Keratinocyte (primary cell): ENCODE measurements at regions not wholly inside any gene's neighbourhood (a gene's known extent, or its start where the extent isn't known, plus 50 kb on each side); places are given as distances from the start of the nearest gene placed in this dataset.

ENCODE experiments used
- DNase-seq: peaks from one replicate; pipeline ENCODE4 v3.0.0-alpha.2; 2011; ENCODE audit warnings: low read depth, missing footprints, low spot score
- FAIRE-seq: peaks from 2 replicates; lab custom pipeline; 2011; peaks lifted over from hg19 to GRCh38; lab: Jason Lieb, UNC
- H2AFZ ChIP-seq: 2 replicates; pipeline ENCODE4 v1.6.0; 2012; ENCODE audit warnings: low read length, control low read depth, inconsistent platforms; ENCODE audit not compliant: control insufficient read depth
- H3K27ac ChIP-seq: 2 replicates; pipeline ENCODE4 v1.5.1; 2011; ENCODE audit warnings: low read length; ENCODE audit not compliant: control insufficient read depth, insufficient read depth
- H3K27me3 ChIP-seq: 3 replicates; pipeline ENCODE4 v1.6.0; 2011; ENCODE audit warnings: low read length; ENCODE audit not compliant: control insufficient read depth, insufficient read depth; ENCODE audit errors: extremely low read depth
- H3K36me3 ChIP-seq, 2 experiments: 2 replicates in 1 of 2; 3 replicates in 1 of 2; pipeline ENCODE4 v1.5.1; 2011; ENCODE audit warnings: low read length in 2 of 2, mild to moderate bottlenecking in 1 of 2; ENCODE audit not compliant: control insufficient read depth in 2 of 2, insufficient read depth in 2 of 2; ENCODE audit errors: extremely low read depth in 1 of 2
- H3K4me1 ChIP-seq: 3 replicates; pipeline ENCODE4 v1.5.1; 2011; ENCODE audit warnings: low read length; ENCODE audit not compliant: control insufficient read depth, insufficient read depth; ENCODE audit errors: extremely low read depth
- H3K4me2 ChIP-seq: 3 replicates; pipeline ENCODE4 v1.6.0; 2011; ENCODE audit warnings: low read depth, low read length; ENCODE audit not compliant: control insufficient read depth, insufficient read depth; ENCODE audit errors: extremely low read depth
- H3K4me3 ChIP-seq, 3 experiments: fragments of 200-600 bp in 1 of 3; sonication (generic) in 1 of 3; 2 replicates in 2 of 3; 3 replicates in 1 of 3; pipeline ENCODE4 v1.5.1; 2011 to 2016; ENCODE audit warnings: low read length in 3 of 3, mild to moderate bottlenecking in 3 of 3, control low read depth in 2 of 3, inconsistent platforms in 1 of 3, low read depth in 1 of 3, mixed read lengths in 1 of 3, mixed run types in 1 of 3, moderate library complexity in 1 of 3; ENCODE audit not compliant: control insufficient read depth in 2 of 3, insufficient read depth in 2 of 3; ENCODE audit errors: extremely low read depth in 1 of 3
- H3K79me2 ChIP-seq: 2 replicates; pipeline ENCODE4 v1.6.0; 2012; ENCODE audit warnings: low read length; ENCODE audit not compliant: control insufficient read depth, insufficient read depth
- H3K9ac ChIP-seq: 3 replicates; pipeline ENCODE4 v1.6.0; 2011; ENCODE audit warnings: low read length; ENCODE audit not compliant: control insufficient read depth, insufficient read depth; ENCODE audit errors: extremely low read depth
- H3K9me1 ChIP-seq: 3 replicates; pipeline ENCODE4 v1.6.0; 2011; ENCODE audit warnings: low read length; ENCODE audit not compliant: control insufficient read depth, insufficient read depth; ENCODE audit errors: extremely low read depth
- H3K9me3 ChIP-seq: 2 replicates; pipeline ENCODE4 v1.5.1; 2012; ENCODE audit warnings: low read depth, low read length; ENCODE audit not compliant: control insufficient read depth
- H4K20me1 ChIP-seq: 3 replicates; pipeline ENCODE4 v1.6.0; 2011; ENCODE audit warnings: low read length; ENCODE audit not compliant: control insufficient read depth, insufficient read depth; ENCODE audit errors: extremely low read depth
- EZH2 ChIP-seq: IDR thresholded peaks from one replicate; pipeline ENCODE4 v1.6.1; 2012; ENCODE audit warnings: inconsistent platforms, mild to moderate bottlenecking, low read length, moderate library complexity
- dilution Hi-C: fragments of 300-500 bp; cut with MboI; formaldehyde crosslinking; loops from one replicate; pipeline ENCODE4 v1.7.0; 2020; ENCODE audit warnings: low sequenced_read_pairs; ENCODE audit not compliant: extremely low pct_ligation_motif_present
- TF ChIP-seq, protein P1 (sequence below), 3 experiments: IDR thresholded peaks in 1 of 3; conservative IDR thresholded peaks in 1 of 3; optimal IDR thresholded peaks in 1 of 3; 2 replicates in 2 of 3; 3 replicates in 1 of 3; pipeline versions ENCODE3 to v1.5.1; 2011; ENCODE audit warnings: low read length in 3 of 3, mild to moderate bottlenecking in 3 of 3, moderate library complexity in 2 of 3, control low read depth in 1 of 3, inconsistent platforms in 1 of 3; ENCODE audit not compliant: insufficient read depth in 2 of 3; ENCODE audit errors: extremely low read depth in 1 of 3

DNA sequence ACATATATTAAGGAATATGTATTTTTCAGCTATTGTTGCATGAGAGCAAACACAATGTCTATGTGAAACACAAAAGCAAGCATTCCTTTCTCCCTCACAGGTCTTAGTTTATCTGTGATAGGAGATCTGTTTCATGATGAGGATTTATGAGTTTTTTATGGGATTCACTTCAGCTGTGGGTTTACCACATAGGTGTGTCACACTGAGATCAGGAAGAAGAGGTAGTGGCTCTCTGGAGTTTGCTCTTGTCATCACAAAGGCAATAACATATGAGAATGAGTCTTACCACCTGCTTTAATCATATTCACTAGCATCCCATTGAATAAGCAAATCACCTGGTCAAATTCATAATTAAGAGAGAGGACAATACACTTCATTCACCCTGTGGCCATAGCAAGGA is 960.3 kb upstream of the SLC39A10 start:
- TF ChIP-seq EZH2, result no peak
- TF ChIP-seq, protein P1, sequence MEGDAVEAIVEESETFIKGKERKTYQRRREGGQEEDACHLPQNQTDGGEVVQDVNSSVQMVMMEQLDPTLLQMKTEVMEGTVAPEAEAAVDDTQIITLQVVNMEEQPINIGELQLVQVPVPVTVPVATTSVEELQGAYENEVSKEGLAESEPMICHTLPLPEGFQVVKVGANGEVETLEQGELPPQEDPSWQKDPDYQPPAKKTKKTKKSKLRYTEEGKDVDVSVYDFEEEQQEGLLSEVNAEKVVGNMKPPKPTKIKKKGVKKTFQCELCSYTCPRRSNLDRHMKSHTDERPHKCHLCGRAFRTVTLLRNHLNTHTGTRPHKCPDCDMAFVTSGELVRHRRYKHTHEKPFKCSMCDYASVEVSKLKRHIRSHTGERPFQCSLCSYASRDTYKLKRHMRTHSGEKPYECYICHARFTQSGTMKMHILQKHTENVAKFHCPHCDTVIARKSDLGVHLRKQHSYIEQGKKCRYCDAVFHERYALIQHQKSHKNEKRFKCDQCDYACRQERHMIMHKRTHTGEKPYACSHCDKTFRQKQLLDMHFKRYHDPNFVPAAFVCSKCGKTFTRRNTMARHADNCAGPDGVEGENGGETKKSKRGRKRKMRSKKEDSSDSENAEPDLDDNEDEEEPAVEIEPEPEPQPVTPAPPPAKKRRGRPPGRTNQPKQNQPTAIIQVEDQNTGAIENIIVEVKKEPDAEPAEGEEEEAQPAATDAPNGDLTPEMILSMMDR (optimal IDR thresholded peaks at IDR 0.05 in 1 of 3, IDR thresholded peaks at IDR 0.05 in 1 of 3, conservative IDR thresholded peaks at IDR 0.05 in 1 of 3; ENCODE audit: extremely low read depth in 1 of 3, insufficient read depth in 2 of 3, low read length in 3 of 3), result no peak
- no peak for DNase-seq
- H3K36me3 ChIP-seq, result no peaks in the 10 kb centered on the region
- no peaks in the 10 kb centered on the region for H3K4me1 ChIP-seq
- dilution Hi-C loops, result no loop called here
- no peak overlapping the region for H3K27ac ChIP-seq
- no peak overlapping the region for H3K9ac ChIP-seq
- no peaks in the 10 kb centered on the region for H3K27me3 ChIP-seq
- no peaks in the 10 kb centered on the region for H3K9me3 ChIP-seq
- no peaks in the 10 kb centered on the region for H4K20me1 ChIP-seq
- no peak for FAIRE-seq
- no peak overlapping the region for H3K4me2 ChIP-seq
- H2AFZ ChIP-seq, result no peak overlapping the region
- H3K79me2 ChIP-seq, result no peaks in the 10 kb centered on the region
- no peaks in the 10 kb centered on the region for H3K9me1 ChIP-seq
- no peak overlapping the region for H3K4me3 ChIP-seq

DNA sequence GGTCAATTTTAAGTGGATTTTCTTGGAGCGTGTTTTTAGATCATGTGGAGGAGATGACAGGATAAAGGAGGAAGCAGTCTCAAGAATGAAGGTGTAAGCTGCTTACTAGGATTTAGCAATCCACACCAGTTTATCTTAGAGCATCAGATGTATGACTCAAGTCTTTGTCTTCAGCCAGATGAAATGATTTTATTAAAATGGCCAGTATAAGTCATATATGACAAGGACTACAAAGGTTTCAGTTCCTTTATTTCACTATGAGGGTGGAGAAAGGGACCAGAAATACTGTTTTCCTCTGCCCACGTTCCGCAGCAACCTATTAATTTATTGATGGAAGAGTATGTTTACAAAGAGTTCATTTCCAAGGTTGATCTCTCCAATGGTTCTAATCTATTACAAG is 970.5 kb upstream of the SLC39A10 start:
- H3K9me3 ChIP-seq, result no peaks in the 10 kb centered on the region
- no peak for FAIRE-seq
- no peaks in the 10 kb centered on the region for H3K9me1 ChIP-seq
- no peak overlapping the region for H3K9ac ChIP-seq
- H3K27ac ChIP-seq, result no peak overlapping the region
- H4K20me1 ChIP-seq, result no peaks in the 10 kb centered on the region
- no peak for DNase-seq
- no peaks in the 10 kb centered on the region for H3K27me3 ChIP-seq
- dilution Hi-C loops, result no loop called here
- no peak overlapping the region for H3K4me3 ChIP-seq
- H3K4me1 ChIP-seq, result no peaks in the 10 kb centered on the region
- H2AFZ ChIP-seq, result no peak overlapping the region
- no peaks in the 10 kb centered on the region for H3K36me3 ChIP-seq
- no peaks in the 10 kb centered on the region for H3K79me2 ChIP-seq
- no peak overlapping the region for H3K4me2 ChIP-seq
- TF ChIP-seq, protein P1 (optimal IDR thresholded peaks at IDR 0.05 in 1 of 3, IDR thresholded peaks at IDR 0.05 in 1 of 3, conservative IDR thresholded peaks at IDR 0.05 in 1 of 3; ENCODE audit: extremely low read depth in 1 of 3, insufficient read depth in 2 of 3, low read length in 3 of 3), result no peak
- TF ChIP-seq EZH2, result no peak
